ENCODE measurements at regions not wholly inside any gene's neighbourhood (a gene's known extent, or its start where the extent isn't known, plus 50 kb on each side); places are given as distances from the start of the nearest gene placed in this dataset.
"Not testable (repeated sequence)": the region's sequence is repeated elsewhere in the genome, so short reads cannot be mapped to it uniquely, and the experiment has no call there.

DNA sequence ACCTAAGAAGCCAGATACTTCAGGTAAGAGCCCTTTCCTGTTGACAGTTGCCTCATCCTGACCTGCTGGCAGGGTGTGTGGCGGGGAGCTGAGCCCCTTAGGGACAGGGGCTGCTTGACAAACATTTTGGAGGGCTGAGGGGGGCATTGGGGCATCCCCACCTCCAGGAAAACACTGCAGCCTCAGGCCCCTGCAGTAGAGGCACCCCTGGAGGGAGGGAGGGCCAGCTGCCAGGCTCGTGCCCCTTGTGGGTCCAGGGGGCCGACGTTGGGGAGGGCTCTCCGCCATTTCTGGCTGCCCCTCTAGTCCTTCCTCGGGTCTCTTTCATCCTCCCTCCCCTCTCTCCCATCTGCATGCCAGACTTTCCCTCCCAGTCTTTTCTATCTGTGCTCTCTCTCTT, 177.3 kb downstream of the RPS24 start:
- no peak for DNase-seq (ENCODE audit: low spot score)

- DNase-seq (ENCODE audit: low spot score) = no peak
Measured at GRCh38 chr10:78211561-78212051, 177.9 kb downstream of the RPS24 start.

DNA sequence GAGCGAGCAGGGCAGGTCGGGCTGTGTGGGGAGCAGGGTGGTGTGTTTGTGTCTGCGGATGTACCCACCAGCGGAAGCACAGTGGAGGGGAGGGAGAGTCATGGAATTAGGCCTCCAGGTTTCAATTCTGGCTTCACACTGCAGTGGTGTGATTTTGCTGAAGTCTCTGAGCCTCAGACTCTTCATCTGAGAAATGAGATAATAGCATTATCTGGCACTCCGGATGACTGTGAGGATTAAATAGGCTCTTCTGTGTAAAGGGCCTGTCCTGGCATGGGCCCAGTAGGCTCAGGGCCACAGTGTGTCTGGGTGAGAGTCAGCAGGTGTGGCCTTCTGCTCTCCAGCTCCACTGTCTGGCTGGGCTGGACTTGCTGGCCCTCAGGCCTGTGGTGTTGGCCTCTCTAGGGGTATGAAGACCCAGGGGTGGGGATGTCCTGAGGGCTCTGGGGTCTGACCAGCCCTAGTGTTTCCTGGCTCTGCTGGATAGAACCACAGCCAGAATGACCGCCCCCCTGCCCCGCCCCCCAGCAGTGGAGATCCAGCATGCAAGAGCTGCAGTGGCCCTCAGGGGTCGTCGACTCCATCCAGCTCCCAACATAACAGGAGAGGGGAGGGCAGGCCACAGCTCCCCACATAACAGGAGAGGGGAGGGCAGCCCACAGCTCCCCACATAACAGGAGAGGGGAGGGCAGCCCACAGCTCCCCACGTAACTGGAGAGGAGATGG, 178.6 kb downstream of the RPS24 start:
- DNase-seq (ENCODE audit: low spot score) = no peak

DNA sequence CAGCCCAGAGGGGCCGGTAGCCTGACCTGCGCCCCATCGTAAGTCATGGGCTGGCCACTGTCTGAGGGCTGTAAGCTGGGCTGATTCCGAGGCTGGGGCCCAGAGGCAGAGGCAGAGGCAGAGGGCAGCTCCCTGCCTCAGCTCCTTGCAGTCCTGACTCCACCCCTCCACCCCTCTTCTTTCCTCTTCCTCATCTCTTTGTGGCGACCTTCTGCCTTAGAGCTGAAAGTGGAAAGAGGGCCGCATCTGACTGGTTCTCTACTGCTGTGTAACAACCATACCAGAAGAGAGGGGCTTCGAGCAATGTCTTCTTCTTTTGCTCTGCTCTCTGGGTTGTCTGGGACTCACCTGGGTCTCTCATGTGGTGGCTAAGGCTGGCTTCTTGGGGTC, 179.1 kb downstream of the RPS24 start:
- no peak for DNase-seq (ENCODE audit: low spot score)

GRCh38 chr10:78214955-78215354, 181.3 kb downstream of the RPS24 start:
- DNase-seq (ENCODE audit: low spot score) = no peak

DNA sequence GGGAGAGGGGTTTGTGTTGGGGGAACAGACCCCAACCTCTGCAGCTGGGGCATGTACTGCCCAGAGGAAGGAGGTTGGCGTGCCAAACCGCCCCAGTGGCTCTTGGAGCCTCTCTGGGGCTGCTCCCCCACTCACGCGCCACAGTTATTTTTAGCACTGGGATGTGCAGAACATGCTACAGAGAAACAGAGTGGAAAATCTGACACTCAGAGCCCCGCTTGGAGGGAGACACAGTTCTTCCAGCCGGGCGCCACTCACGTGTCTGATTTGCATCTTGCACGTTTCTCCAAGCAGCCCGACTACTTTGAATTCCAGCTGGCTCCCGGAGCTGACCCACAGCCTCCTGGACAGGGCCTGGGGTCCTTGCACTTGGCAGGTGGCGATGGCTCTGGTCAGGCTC, 182.0 kb downstream of the RPS24 start:
- DNase-seq (ENCODE audit: low spot score) = no peak

DNA sequence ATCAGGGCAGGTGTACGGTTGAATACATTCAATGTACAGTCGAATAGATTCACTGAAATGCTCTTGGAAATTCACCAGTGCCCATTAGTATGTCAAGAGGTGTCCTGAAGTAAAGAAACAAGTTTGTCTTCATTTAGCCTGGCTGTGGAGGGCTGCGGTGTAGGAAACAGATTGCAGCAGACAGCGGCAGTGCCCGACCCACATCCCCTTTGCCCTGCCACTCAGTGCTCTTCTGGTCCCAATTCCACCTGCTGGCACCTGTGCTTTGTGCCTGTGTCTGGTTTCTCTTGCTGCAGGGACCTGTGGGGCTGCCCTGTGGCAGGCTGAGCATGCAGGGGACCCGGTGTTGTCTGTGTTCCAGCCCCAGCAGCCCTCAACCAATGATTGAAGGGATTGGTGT, 183.7 kb downstream of the RPS24 start:
- DNase-seq (ENCODE audit: low spot score) = no peak

DNA sequence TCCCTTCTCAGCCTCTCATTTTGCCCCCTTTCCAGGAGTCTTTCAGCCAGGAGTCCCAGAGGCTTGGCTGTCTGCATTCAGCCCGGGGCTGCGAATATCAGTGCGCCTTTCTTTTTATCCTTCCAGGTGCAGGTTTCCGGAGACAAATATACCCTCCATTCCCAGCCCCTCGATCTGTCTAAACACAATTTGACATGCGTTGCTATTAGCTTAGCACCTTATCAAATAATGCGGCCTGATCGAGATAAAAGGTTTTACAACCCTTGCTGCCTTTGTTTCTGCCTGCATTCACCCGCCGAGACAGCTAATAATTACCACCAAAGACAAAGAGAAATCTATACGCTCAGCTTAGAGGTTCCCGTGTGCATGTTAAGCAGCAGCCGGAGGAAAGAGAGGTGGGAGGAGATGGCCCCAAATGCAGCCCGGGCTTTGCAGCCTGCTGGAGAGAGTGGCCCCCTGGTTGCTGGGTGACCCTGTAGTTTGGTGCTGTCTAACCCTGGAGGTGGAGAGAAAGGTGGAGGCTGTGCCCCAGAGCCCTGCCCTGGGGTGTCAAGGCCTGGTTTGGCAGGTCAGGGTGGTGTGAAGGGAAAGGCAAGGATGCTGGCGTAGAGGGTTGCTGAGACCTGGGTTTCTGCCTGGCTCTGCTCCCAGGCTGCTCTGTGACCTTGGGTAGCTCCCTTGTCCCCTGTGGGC, 185.3 kb downstream of the RPS24 start:
- DNase-seq (ENCODE audit: low spot score) = no peak

DNA sequence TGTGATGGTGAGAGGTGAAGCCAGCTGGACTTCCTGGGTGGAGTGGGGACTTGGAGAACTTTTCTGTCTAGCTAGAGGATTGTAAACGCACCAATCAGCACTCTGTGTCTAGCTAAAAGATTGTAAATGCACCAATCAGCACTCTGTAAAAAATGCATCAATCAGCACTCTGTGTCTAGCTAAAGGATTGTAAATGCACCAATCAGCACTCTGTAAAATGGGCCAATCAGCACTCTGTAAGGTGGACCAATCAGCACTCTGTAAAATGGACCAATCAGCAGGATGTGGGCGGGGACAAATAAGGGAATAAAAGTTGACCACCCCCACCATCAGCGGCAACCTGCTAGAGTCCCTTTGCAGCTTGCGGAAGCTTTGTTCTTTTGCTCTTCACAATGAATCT, 185.9 kb downstream of the RPS24 start:
- not testable (repeated sequence) for DNase-seq (ENCODE audit: low spot score)

GRCh38 chr10:78220781-78221180, 187.1 kb downstream of the RPS24 start:
- no peak for DNase-seq (ENCODE audit: low spot score)

DNA sequence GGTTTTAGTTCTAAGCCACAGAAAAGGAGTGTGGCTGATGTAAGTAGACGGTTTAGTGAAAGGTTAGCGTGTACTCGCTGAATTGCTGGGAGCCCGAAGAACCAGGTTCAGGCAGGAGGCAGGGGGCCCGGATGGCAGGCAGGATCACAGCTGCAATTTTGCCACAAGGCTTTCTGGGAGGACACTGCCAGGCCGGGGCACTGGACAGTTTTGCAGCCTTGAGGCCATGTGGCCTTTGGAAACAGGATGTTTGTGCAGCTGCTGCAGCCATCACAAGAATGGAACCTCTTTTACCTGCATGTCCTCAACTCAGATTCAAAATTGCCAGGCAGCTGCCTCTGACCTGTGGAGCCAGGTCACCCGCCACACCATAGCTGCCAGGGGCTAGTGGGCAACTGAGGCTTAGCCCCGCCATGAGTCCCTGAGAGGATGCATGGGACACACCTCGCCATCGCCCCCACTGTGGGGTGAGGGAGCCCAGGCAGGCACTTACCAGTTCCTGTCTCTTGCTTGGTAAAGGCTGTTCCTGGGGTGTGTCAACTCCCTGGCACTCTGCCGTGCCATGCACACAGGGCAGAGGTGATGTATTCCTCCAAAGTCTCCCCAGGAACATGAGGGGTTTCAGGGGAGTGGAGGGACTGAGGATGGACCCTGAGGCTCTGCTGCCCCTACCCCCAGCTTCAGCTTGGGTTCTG, 188.6 kb downstream of the RPS24 start:
- no peak for DNase-seq (ENCODE audit: low spot score)

DNA sequence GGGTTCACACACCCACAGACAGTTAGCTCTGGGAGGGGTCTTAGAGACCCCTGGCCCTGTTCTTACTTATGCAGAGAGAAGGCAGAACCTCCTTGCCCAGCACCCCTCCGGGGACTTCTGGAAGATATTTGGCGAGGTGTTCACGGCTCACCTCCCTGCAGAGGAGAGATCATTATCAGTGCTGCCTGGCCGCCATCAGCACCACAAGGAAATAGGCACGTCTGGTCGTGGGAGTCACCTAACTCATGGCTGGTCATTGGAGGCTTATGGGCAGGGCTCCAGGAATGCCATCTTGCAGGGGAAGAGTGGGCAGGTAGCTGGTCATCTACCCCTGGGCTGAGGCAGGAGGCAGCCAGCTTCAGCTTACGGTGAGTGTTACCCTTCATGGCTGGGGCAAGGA, 189.4 kb downstream of the RPS24 start:
- no peak for DNase-seq (ENCODE audit: low spot score)

DNA sequence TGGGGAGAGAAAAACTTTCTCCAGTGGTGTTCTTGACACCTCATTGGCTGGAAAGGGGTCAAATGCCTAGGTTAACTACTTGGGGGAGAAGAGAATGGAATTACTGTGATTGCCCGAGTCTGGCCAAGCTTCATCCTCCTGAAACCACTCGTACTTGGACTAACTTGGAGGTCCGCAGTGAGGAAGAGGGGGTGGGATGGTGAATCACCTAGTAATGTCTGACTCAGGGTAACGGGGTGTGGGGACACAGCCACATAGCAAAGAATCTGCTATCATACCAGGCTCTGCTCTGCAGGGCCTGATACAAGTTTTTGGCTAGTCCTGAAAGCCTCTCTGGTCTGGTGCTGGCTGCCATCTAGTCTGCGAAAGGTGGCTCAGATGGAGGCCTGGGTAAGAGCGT, 190.9 kb downstream of the RPS24 start:
- no peak for DNase-seq (ENCODE audit: low spot score)

DNA sequence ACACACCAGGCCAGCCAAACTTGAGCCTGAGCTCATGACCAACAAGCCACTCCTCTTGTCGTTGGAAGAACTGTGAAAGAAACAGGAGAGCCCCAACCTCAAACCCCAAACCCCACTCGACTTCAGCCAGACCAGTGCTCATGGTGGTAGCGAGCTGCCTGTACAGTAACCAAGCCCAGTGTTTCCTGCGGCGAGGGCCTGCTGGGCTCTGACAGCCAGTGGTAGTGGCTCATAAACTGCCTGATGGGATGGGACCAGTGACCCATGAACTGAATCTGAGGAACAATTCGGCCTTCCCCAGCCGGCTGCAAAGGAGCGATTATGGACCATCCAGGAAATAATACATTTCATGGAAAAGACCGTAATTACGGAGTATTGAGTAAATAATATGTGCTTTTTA, 191.9 kb downstream of the RPS24 start:
- DNase-seq (ENCODE audit: low spot score) = no peak

DNA sequence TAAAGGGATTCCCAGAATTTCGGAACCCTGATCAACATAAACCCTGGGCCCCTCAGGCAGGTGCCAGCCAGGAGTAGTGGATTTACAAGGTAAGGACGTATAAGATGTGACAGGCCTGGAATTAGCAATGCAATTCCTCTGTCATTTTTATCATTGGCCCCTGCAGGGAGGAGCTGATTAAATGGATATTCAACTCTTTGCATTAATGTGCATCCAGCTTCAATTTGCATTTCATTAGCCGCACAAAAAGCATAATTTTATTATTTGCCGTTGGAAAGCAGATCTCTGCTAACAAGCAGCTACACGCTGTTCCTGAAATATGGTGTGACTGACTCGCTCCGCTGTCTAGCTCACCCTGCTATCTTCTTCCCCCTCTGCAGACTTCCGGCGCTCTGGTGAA, 195.8 kb downstream of the RPS24 start:
- DNase-seq (ENCODE audit: low spot score) = no peak

GRCh38 chr10:78229950-78230675, 196.4 kb downstream of the RPS24 start:
- DNase-seq (ENCODE audit: low spot score) = no peak

- DNase-seq (ENCODE audit: low spot score) = no peak
Measured at GRCh38 chr10:78231327-78231726, 197.7 kb downstream of the RPS24 start.

GRCh38 chr10:78231939-78232338, 198.3 kb downstream of the RPS24 start:
- no peak for DNase-seq (ENCODE audit: low spot score)

DNA sequence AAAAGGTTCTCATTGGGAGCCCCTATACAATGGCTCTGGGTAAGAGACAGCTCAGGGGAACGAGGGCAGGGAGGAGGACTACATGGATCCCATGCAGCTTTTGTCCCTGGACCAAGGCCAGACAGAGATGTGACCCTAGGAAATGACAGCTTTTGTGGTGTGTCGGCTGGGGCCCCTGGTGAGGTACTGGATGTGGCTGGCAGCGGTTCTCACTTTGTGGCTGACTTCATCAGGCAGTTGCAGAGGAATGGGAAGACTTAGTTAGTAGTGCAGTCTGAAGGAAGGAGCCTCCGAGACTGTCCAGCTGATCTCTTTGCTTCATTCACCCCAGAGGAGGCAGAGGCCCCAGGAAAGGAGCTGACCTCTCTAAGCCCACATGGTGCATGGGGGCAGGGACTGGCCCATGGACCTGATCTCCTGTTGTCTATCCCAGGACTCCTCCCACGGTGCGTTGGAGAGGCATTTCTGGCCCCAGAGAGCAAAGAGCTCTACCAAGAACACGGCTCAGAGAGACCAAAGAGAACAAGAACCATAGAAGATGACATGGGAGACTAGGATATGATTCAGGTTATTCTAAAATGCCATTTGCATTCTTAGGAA, 202.9 kb downstream of the RPS24 start:
- DNase-seq (ENCODE audit: low spot score) = no peak

DNA sequence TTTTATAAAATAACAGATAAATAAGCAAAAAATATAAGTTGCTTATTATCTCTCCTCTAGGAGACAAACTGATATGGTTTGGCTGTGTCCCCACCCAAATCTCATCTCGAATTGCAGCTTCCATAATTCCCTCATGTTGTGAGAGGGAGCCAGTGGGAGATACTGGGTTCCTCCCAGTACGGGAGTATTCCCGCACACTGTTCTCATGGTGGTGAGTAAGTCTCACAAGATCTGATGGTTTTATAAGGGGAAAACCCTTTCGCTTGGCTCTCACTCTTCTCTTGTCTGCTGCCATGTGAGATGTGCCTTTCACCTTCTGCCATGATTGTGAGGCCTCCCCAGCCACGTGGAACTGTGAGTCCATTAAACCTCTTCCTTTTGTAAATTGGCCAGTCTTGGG, 204.3 kb downstream of the RPS24 start:
- not testable (repeated sequence) for DNase-seq (ENCODE audit: low spot score)

GRCh38 chr10:78247266-78247665, 213.6 kb downstream of the RPS24 start:
- no peak for DNase-seq (ENCODE audit: low spot score)

- no peak for DNase-seq (ENCODE audit: low spot score)
Measured at GRCh38 chr10:78247821-78248220, 214.2 kb downstream of the RPS24 start.

All from HuH-7 (cell line).